Neural crest cell (in vitro differentiated cells): ENCODE measurements at regions not wholly inside any gene's neighbourhood (a gene's known extent, or its start where the extent isn't known, plus 50 kb on each side); places are given as distances from the start of the nearest gene placed in this dataset.

Experiments used
- DNase-seq: peaks from one replicate; pipeline ENCODE4 v3.0.0; 2021; ENCODE audit warnings: low read depth, mixed read lengths, low spot score
- H3K27ac Mint-ChIP-seq: one replicate; pipeline ENCODE4 v1.8.0; 2021; ENCODE audit warnings: mild to moderate bottlenecking, mixed read lengths; ENCODE audit not compliant: unreplicated experiment
- H3K27me3 Mint-ChIP-seq: 2 replicates; pipeline ENCODE4 v1.8.0; 2021; ENCODE audit warnings: low read depth, mild to moderate bottlenecking, mixed read lengths
- H3K36me3 Mint-ChIP-seq: 2 replicates; pipeline ENCODE4 v1.8.0; 2021; ENCODE audit warnings: low read depth, mild to moderate bottlenecking, mixed read lengths
- H3K4me1 Mint-ChIP-seq: 2 replicates; pipeline ENCODE4 v1.8.0; 2021; ENCODE audit warnings: mixed read lengths
- H3K4me3 Mint-ChIP-seq: one replicate; pipeline ENCODE4 v1.8.0; 2021; ENCODE audit warnings: mild to moderate bottlenecking, mixed read lengths
- H3K9me3 Mint-ChIP-seq: 2 replicates; pipeline ENCODE4 v1.8.0; 2021; ENCODE audit warnings: mixed read lengths
- CTCF ChIP-seq: fragments of 200-600 bp; sonication (generic); conservative IDR thresholded peaks from 2 replicates; pipeline ENCODE4 v1.5.0; 2021; ENCODE audit warnings: antibody characterized with exemption, mild to moderate bottlenecking

GRCh38 chr21:15324542-15324941, 259.7 kb upstream of the NRIP1 start:
- H3K27me3 Mint-ChIP-seq, result no peaks in the 10 kb centered on the region
- TF ChIP-seq CTCF, result no peak
- H3K36me3 Mint-ChIP-seq, result no peaks in the 10 kb centered on the region
- peaks cover 31% of the 10 kb centered on the region for H3K4me1 Mint-ChIP-seq
- peaks cover 6% of the 10 kb centered on the region for H3K9me3 Mint-ChIP-seq
- H3K4me3 Mint-ChIP-seq, result no peak overlapping the region
- DNase-seq, result no peak
- H3K27ac Mint-ChIP-seq, result no peak overlapping the region

GRCh38 chr21:15326032-15326867, 261.4 kb upstream of the NRIP1 start:
- no peak for TF ChIP-seq CTCF

GRCh38 chr21:15327637-15328265, 263.0 kb upstream of the NRIP1 start:
- H3K4me1 Mint-ChIP-seq, result peaks cover 27% of the 10 kb centered on the region
- no peaks in the 10 kb centered on the region for H3K27me3 Mint-ChIP-seq
- no peak overlapping the region for H3K27ac Mint-ChIP-seq
- peaks cover 10% of the 10 kb centered on the region for H3K9me3 Mint-ChIP-seq
- no peak for TF ChIP-seq CTCF
- H3K36me3 Mint-ChIP-seq, result peaks cover 2% of the 10 kb centered on the region
- no peak for DNase-seq
- H3K4me3 Mint-ChIP-seq, result no peak overlapping the region

More at GRCh38 chr21:15326032-15326867, 261.4 kb upstream of the NRIP1 start:
- Mint-ChIP-seq H3K4me1 (peaks cover 31% of the 10 kb centered on the region), H3K9me3 (peaks cover under 1% of the 10 kb centered on the region), H3K4me3 (no peak overlapping the region), H3K36me3 (no peaks in the 10 kb centered on the region), H3K27ac (peak overlapping the region; percentile 20), H3K27me3 (no peaks in the 10 kb centered on the region)
- no peak for DNase-seq

- DNase-seq, result no peak
- no peak overlapping the region for H3K27ac Mint-ChIP-seq
- H3K9me3 Mint-ChIP-seq, result peaks cover 10% of the 10 kb centered on the region
- peaks cover 2% of the 10 kb centered on the region for H3K36me3 Mint-ChIP-seq
- H3K4me3 Mint-ChIP-seq, result no peak overlapping the region
- no peaks in the 10 kb centered on the region for H3K27me3 Mint-ChIP-seq
- H3K4me1 Mint-ChIP-seq, result peaks cover 12% of the 10 kb centered on the region
- no peak for TF ChIP-seq CTCF
Measured at GRCh38 chr21:15329191-15329590, 264.4 kb upstream of the NRIP1 start.

GRCh38 chr21:15330872-15331271, 266.1 kb upstream of the NRIP1 start:
- Mint-ChIP-seq H3K27me3 (no peaks in the 10 kb centered on the region), H3K36me3 (peaks cover 2% of the 10 kb centered on the region), H3K4me3 (no peak overlapping the region), H3K4me1 (no peaks in the 10 kb centered on the region), H3K9me3 (peaks cover 10% of the 10 kb centered on the region), H3K27ac (no peak overlapping the region)
- no peak for TF ChIP-seq CTCF
- no peak for DNase-seq
